ENCODE measurements at regions not wholly inside any gene's neighbourhood (a gene's known extent, or its start where the extent isn't known, plus 50 kb on each side); places are given as distances from the start of the nearest gene placed in this dataset.

DNA sequence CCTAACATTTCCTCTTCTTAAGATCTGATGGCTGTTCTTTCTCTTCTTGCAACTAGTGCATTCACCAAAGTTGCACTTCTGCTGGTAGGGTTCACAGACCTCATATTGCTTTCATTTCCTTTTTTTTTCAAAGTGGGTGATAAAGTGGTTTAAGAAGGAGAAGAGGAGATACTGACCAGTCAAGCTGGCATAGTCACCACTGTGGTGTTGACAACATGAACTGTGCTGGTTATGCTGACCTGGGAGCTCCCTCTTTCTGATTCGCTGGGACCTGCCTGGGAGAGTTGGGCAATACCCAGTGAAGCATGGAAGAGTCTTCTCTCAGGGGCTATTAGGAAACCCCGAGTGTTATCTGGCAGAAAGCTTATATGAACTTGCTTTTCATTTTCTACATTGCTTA, 222.9 kb downstream of the SLITRK5 start:
- intact Hi-C loops (cut with DNase I) = no loop called here
- DNase-seq = no peak
- TF ChIP-seq, protein P1, sequence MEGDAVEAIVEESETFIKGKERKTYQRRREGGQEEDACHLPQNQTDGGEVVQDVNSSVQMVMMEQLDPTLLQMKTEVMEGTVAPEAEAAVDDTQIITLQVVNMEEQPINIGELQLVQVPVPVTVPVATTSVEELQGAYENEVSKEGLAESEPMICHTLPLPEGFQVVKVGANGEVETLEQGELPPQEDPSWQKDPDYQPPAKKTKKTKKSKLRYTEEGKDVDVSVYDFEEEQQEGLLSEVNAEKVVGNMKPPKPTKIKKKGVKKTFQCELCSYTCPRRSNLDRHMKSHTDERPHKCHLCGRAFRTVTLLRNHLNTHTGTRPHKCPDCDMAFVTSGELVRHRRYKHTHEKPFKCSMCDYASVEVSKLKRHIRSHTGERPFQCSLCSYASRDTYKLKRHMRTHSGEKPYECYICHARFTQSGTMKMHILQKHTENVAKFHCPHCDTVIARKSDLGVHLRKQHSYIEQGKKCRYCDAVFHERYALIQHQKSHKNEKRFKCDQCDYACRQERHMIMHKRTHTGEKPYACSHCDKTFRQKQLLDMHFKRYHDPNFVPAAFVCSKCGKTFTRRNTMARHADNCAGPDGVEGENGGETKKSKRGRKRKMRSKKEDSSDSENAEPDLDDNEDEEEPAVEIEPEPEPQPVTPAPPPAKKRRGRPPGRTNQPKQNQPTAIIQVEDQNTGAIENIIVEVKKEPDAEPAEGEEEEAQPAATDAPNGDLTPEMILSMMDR (IDR thresholded peaks at IDR 0.05) = no peak
- Histone ChIP-seq H3K9me3 (peaks cover 0 to 18% (median 0%) of the 10 kb centered on the region in 11 donors), H3K27ac (no peak overlapping the region), H3K4me3 (no peak overlapping the region), H3K4me1 (no peaks in the 10 kb centered on the region), H3K27me3 (no peaks in the 10 kb centered on the region), H3K36me3 (no peaks in the 10 kb centered on the region)
- ATAC-seq = no peak
- 62 to 65% methylated on average over 2 of the region's 2 CpGs for whole genome bisulfite sequencing, 2 donors

DNA sequence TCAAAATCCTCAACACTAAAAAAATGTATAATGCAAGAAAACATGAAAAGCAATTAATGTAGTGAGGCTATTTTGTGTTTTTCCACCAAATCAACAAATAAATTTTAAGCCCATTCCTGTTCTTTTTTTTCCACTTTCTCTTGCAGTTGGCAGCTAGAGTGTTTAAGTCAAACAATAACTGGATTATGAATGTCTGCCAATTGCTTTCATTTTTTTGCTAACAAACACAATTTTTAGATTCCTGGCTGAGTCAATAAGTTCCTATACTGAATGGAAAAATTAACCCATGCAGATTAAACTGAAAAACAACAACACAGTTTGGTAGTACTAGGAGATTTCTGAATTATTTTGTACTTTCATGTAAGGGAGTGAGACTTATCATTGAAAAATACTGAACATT, 232.4 kb downstream of the SLITRK5 start:
- no peaks in the 10 kb centered on the region for H3K27me3 ChIP-seq
- peaks cover 0 to 15% (median 0%) of the 10 kb centered on the region in 11 donors for H3K9me3 ChIP-seq
- no peaks in the 10 kb centered on the region for H3K4me1 ChIP-seq
- TF ChIP-seq, protein P1 (IDR thresholded peaks at IDR 0.05) = no peak
- no peak overlapping the region for H3K27ac ChIP-seq
- DNase-seq (no peak), ATAC-seq (no peak)
- no peaks in the 10 kb centered on the region for H3K36me3 ChIP-seq
- no peak overlapping the region for H3K4me3 ChIP-seq
- intact Hi-C loops (cut with DNase I) = no loop called here

DNA sequence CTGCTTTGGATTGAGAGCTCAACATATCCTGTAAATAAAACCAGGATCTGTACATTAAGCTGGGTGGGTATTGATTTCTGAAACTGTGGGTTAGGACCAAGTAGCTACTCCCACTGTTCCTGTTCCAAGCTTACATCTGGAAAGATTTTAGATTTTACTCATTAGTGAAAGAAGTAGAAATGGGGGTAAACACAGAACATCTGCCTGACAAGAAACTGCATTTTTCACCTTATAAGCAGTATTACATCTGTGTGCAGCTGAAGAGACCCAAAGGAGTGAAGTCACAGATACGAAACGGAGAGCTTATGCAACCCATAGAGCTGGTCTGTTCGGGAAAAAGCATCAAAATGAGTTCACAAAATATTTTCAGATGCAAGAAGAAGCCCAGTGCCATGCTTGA, 235.2 kb downstream of the SLITRK5 start:
- Histone ChIP-seq H3K4me3 (no peak overlapping the region), H3K4me1 (no peaks in the 10 kb centered on the region), H3K27me3 (no peaks in the 10 kb centered on the region), H3K9me3 (peaks cover 0 to 7% (median 0%) of the 10 kb centered on the region in 11 donors), H3K27ac (no peak overlapping the region), H3K36me3 (no peaks in the 10 kb centered on the region)
- TF ChIP-seq, protein P1 (IDR thresholded peaks at IDR 0.05) = no peak
- ATAC-seq (no peak), DNase-seq (no peak)
- WGBS, 2 donors = 67 to 69% methylated on average over 3 of the region's 3 CpGs
- intact Hi-C loops (cut with DNase I) = no loop called here

DNA sequence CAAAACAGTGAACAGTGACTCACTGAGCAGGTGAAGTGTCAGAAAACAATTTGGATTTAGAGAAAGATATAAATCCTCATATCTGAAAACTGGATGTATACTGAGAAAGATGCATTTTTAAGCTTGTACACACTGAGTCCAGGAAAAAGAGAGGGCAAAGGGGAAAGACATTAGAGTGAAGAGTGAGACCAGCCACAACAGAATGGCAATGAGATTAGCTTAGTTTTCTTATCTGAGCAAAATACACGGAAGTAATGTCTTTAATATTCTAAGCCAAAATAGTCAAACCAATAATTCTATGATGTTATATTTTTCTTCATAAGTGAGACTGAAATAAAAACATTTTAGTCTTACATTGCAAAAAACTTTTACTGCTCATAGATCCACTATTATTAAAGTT, 236.0 kb downstream of the SLITRK5 start:
- intact Hi-C loops (cut with DNase I) = no loop called here
- WGBS, 2 donors = 42 to 44% methylated on average over 1 of the region's 1 CpG

More for the DNA sequence above, 236.0 kb downstream of the SLITRK5 start:
- Histone ChIP-seq H3K9me3 (peaks cover 0 to 10% (median 0%) of the 10 kb centered on the region in 11 donors), H3K27ac (no peak overlapping the region), H3K27me3 (no peaks in the 10 kb centered on the region), H3K4me1 (no peaks in the 10 kb centered on the region), H3K36me3 (no peaks in the 10 kb centered on the region), H3K4me3 (no peak overlapping the region)
- TF ChIP-seq, protein P1 (IDR thresholded peaks at IDR 0.05) = no peak
- DNase-seq = no peak
- no peak for ATAC-seq

Data from heart right ventricle (tissue), 16 donors.